HG02610 (cell line): ENCODE measurements at regions not wholly inside any gene's neighbourhood (a gene's known extent, or its start where the extent isn't known, plus 50 kb on each side); places are given as distances from the start of the nearest gene placed in this dataset.

Experiments used
- ATAC-seq: cut with Tn5 transposase; IDR thresholded peaks from one replicate; pipeline ENCODE4 v1.9.1; 2021; ENCODE audit warnings: mild to moderate bottlenecking, moderate library complexity; ENCODE audit not compliant: unreplicated experiment

- no peak for ATAC-seq
Observed at GRCh38 chr7:155360495-155361345, 63.0 kb downstream of the INSIG1 start.

GRCh38 chr7:155361346-155361680 is 63.6 kb downstream of the INSIG1 start:
- ATAC-seq: no peak

GRCh38 chr7:155361947-155362346 is 64.3 kb downstream of the INSIG1 start:
- no peak for ATAC-seq

- no peak for ATAC-seq
Observed at GRCh38 chr7:155362380-155363145, 64.9 kb downstream of the INSIG1 start.

GRCh38 chr7:155363146-155363539 is 65.5 kb downstream of the INSIG1 start:
- ATAC-seq: no peak

- no peak for ATAC-seq
Observed at GRCh38 chr7:155363852-155364600, 66.3 kb downstream of the INSIG1 start.

GRCh38 chr7:155365146-155365874 is 67.6 kb downstream of the INSIG1 start:
- no peak for ATAC-seq

GRCh38 chr7:155368894-155369600 is 71.4 kb downstream of the INSIG1 start:
- ATAC-seq: no peak

GRCh38 chr7:155369766-155370165 is 72.1 kb downstream of the INSIG1 start:
- ATAC-seq: no peak

- no peak for ATAC-seq
Observed at GRCh38 chr7:155371331-155371883, 73.7 kb downstream of the INSIG1 start.

- ATAC-seq: no peak
Observed at GRCh38 chr7:155371884-155372781, 74.5 kb downstream of the INSIG1 start.

- no peak for ATAC-seq
Observed at GRCh38 chr7:155372782-155373358, 75.2 kb downstream of the INSIG1 start.

- ATAC-seq: no peak
Observed at GRCh38 chr7:155373359-155374273, 75.9 kb downstream of the INSIG1 start.

GRCh38 chr7:155374276-155375252 is 76.9 kb downstream of the INSIG1 start:
- no peak for ATAC-seq

- no peak for ATAC-seq
Observed at GRCh38 chr7:155375337-155376277, 77.9 kb downstream of the INSIG1 start.
